ENCODE measurements at regions not wholly inside any gene's neighbourhood (a gene's known extent, or its start where the extent isn't known, plus 50 kb on each side); places are given as distances from the start of the nearest gene placed in this dataset.

DNA sequence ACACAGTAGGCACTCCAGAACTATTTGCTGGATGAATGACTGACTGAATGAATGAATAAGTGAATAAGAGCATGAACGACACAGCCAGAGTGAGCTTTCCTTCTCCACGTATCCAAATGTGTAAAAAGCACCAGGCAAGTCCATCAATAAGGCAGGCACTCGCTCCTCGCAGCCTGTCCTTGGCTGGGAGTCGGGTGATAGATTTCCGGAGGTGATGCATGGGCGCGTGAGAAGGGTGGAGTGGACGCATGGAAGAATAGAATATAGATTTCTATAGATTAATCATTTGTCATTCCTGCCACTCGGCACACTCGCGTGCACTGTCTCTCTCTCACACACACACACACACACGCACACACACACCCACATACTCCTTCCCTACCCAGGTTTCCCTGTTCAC lies 164.3 kb upstream of the ZC3H12A start:
- TF ChIP-seq SIN3A (IDR thresholded peaks at IDR 0.05; ENCODE audit: borderline replicate concordance, low read depth, low read length) (no peak), CTCF (IDR thresholded peaks at IDR 0.05) (no peak), YY1 (IDR thresholded peaks at IDR 0.05; ENCODE audit: low read depth) (no peak), ELF1 (IDR thresholded peaks at IDR 0.05) (no peak), RFX5 (IDR thresholded peaks at IDR 0.05; ENCODE audit: low read length) (no peak), RAD21 (IDR thresholded peaks at IDR 0.05; ENCODE audit: low read length) (no peak), SMC3 (IDR thresholded peaks at IDR 0.05; ENCODE audit: low read depth, low read length) (no peak)

Measured in SK-N-SH (cell line).